IMR-90 (cell line): ENCODE measurements at regions not wholly inside any gene's neighbourhood (a gene's known extent, or its start where the extent isn't known, plus 50 kb on each side); places are given as distances from the start of the nearest gene placed in this dataset.

ENCODE experiments used
- ATAC-seq: fragments of 200-7000 bp; cut with Tn5 transposase; 2 replicates; pipeline ENCODE4 v1.9.1; 2020; ENCODE audit warnings: low read depth, mild to moderate bottlenecking, moderate library complexity
- BruUV-seq: library from RNA; stranded (reverse); fragments of 400-500 nt; replicated peaks from 2 replicates; lab custom pipeline; 2021; lab: Mats Ljungman, UMichigan
- CTCF ChIA-PET: fragments of 300-600 bp; formaldehyde crosslinking; extraction: SDS; loops from one replicate; lab custom pipeline; 2021; ENCODE audit warnings: antibody characterized with exemption; lab: Yijun Ruan, JAX
- POLR2A ChIA-PET: fragments of 300-600 bp; sonication (Branson Sonifier 250); formaldehyde crosslinking; loops from one replicate; lab custom pipeline; 2022; ENCODE audit warnings: antibody characterized with exemption; ENCODE audit not compliant: unreplicated experiment; lab: Charles Lee
- DNase-seq: peaks from one replicate; pipeline ENCODE4 v3.0.0; 2013
- H2AFZ ChIP-seq: replicated peaks from 2 replicates; pipeline ENCODE3; 2013; ENCODE audit warnings: low read length, mild to moderate bottlenecking; ENCODE audit not compliant: poor library complexity
- H2AK5ac ChIP-seq: 2 replicates; pipeline ENCODE4 v1.6.1; 2013; ENCODE audit warnings: low read depth, low read length, inconsistent platforms
- H2AK9ac ChIP-seq: replicated peaks from 2 replicates; pipeline ENCODE3; 2013; ENCODE audit warnings: mild to moderate bottlenecking, low read depth, low read length, moderate library complexity; ENCODE audit not compliant: poor library complexity
- H2BK120ac ChIP-seq: 2 replicates; pipeline ENCODE4 v1.6.1; 2013; ENCODE audit warnings: low read depth, low read length, inconsistent platforms
- H2BK15ac ChIP-seq: 3 replicates; pipeline ENCODE4 v1.6.1; 2013; ENCODE audit warnings: low read depth, low read length, inconsistent platforms
- H2BK20ac ChIP-seq: 2 replicates; pipeline ENCODE4 v1.6.1; 2013; ENCODE audit warnings: low read depth, mild to moderate bottlenecking, inconsistent platforms, low read length, moderate library complexity
- H2BK5ac ChIP-seq: 2 replicates; pipeline ENCODE4 v1.6.1; 2013; ENCODE audit warnings: mild to moderate bottlenecking, low read depth, low read length, inconsistent platforms; ENCODE audit not compliant: poor library complexity, severe bottlenecking
- H3K14ac ChIP-seq: replicated peaks from 2 replicates; pipeline ENCODE4 v1.6.1; 2013; ENCODE audit warnings: low read depth, low read length, inconsistent platforms
- H3K18ac ChIP-seq: 2 replicates; pipeline ENCODE4 v1.6.1; 2013; ENCODE audit warnings: low read depth, low read length, control low read depth
- H3K23ac ChIP-seq: 2 replicates; pipeline ENCODE4 v1.6.1; 2013; ENCODE audit warnings: low read depth, low read length, inconsistent platforms
- H3K27ac ChIP-seq: 2 replicates; pipeline ENCODE4 v1.5.1; 2013; ENCODE audit warnings: mild to moderate bottlenecking, control low read depth, low read length; ENCODE audit not compliant: insufficient read depth
- H3K27me3 ChIP-seq: 2 replicates; pipeline ENCODE4 v1.6.1; 2013; ENCODE audit warnings: low read length; ENCODE audit not compliant: control insufficient read depth, insufficient read depth
- H3K36me3 ChIP-seq: 2 replicates; pipeline ENCODE4 v1.6.1; 2013; ENCODE audit warnings: low read length, mixed read lengths; ENCODE audit not compliant: control insufficient read depth, insufficient read depth
- H3K4ac ChIP-seq: 2 replicates; pipeline ENCODE4 v1.6.1; 2013; ENCODE audit warnings: low read depth, low read length, inconsistent platforms
- H3K4me1 ChIP-seq: 2 replicates; pipeline ENCODE4 v1.6.1; 2013; ENCODE audit warnings: low read length, mixed read lengths; ENCODE audit not compliant: control insufficient read depth, insufficient read depth
- H3K4me2 ChIP-seq: 2 replicates; pipeline ENCODE4 v1.6.1; 2013; ENCODE audit warnings: low read depth, mild to moderate bottlenecking, control low read depth, low read length, moderate library complexity
- H3K4me3 ChIP-seq: 2 replicates; pipeline ENCODE4 v1.5.1; 2013; ENCODE audit warnings: low read depth, mild to moderate bottlenecking, control low read depth, low read length, moderate library complexity; ENCODE audit not compliant: insufficient read depth
- H3K56ac ChIP-seq: 2 replicates; pipeline ENCODE4 v1.6.1; 2013; ENCODE audit warnings: low read length, inconsistent platforms; ENCODE audit not compliant: insufficient read depth; ENCODE audit errors: extremely low read depth
- H3K79me1 ChIP-seq, 2 experiments: 2 replicates each; pipeline ENCODE4 v1.6.1; 2013; ENCODE audit warnings: low read length in 2 of 2, inconsistent platforms in 1 of 2, low read depth in 1 of 2
- H3K9ac ChIP-seq: 2 replicates; pipeline ENCODE4 v1.6.1; 2013; ENCODE audit warnings: low read depth, low read length, control low read depth
- H3K9me1 ChIP-seq: 2 replicates; pipeline ENCODE4 v1.6.1; 2013; ENCODE audit warnings: low read length, inconsistent platforms; ENCODE audit not compliant: insufficient read depth
- H3K9me3 ChIP-seq: 2 replicates; pipeline ENCODE4 v1.6.1; 2013; ENCODE audit warnings: low read length; ENCODE audit not compliant: control insufficient read depth, insufficient read depth
- H4K20me1 ChIP-seq: 2 replicates; pipeline ENCODE4 v1.6.1; 2013; ENCODE audit warnings: low read length, inconsistent platforms; ENCODE audit not compliant: insufficient read depth
- H4K5ac ChIP-seq: 2 replicates; pipeline ENCODE4 v1.6.1; 2013; ENCODE audit warnings: mild to moderate bottlenecking, low read depth, low read length, control low read depth
- H4K8ac ChIP-seq, 2 experiments: 2 replicates each; pipeline ENCODE4 v1.6.1; 2013; ENCODE audit warnings: low read depth in 2 of 2, low read length in 2 of 2, control low read depth in 1 of 2, inconsistent platforms in 1 of 2
- H4K91ac ChIP-seq: 2 replicates; pipeline ENCODE4 v1.6.1; 2013; ENCODE audit warnings: low read depth, low read length, inconsistent platforms; ENCODE audit not compliant: insufficient read depth
- CTCF ChIP-seq: conservative IDR thresholded peaks from 2 replicates; pipeline ENCODE4 v1.5.1; 2012; ENCODE audit warnings: mild to moderate bottlenecking, low read depth, low read length, improper control_type of control experiment
- MAFK ChIP-seq: IDR thresholded peaks from 2 replicates; pipeline ENCODE4 v1.6.1; 2012; ENCODE audit warnings: low read depth, low read length, improper control_type of control experiment
- RCOR1 ChIP-seq: IDR thresholded peaks from 2 replicates; pipeline ENCODE4 v1.6.1; 2012; ENCODE audit warnings: mild to moderate bottlenecking, low read length, improper control_type of control experiment; ENCODE audit not compliant: insufficient replicate concordance
- SMC3 ChIP-seq: fragments of 150-350 bp; IDR thresholded peaks from 2 replicates; pipeline ENCODE4 v1.6.1; 2016; ENCODE audit warnings: low read depth, mild to moderate bottlenecking, antibody characterized with exemption, low read length, moderate library complexity
- WGBS, 2 experiments: methylation state at CpG; one replicate each; pipeline versions ENCODE4 v1.1.5 to v1.1.7; 2013; ENCODE audit warnings: missing lambda C conversion rate in 2 of 2; ENCODE audit not compliant: insufficient read length in 1 of 2; ENCODE audit errors: extremely low coverage in 2 of 2; 5-methylcytosine and 5-hydroxymethylcytosine counted together
- dilution Hi-C: fragments of 300-500 bp; cut with HindIII; formaldehyde crosslinking; loops from one replicate; pipeline ENCODE4 v1.14.3; 2018; ENCODE audit warnings: low sequenced_read_pairs; ENCODE audit not compliant: unreplicated experiment
- in situ Hi-C: fragments of 300-500 bp; cut with MboI; formaldehyde crosslinking; loops from 3 replicates; pipeline ENCODE4 v1.14.3; 2019; ENCODE audit warnings: low sequenced_read_pairs, inconsistent platforms, mixed read lengths
- intact Hi-C: fragments of 100-400 bp; cut with micrococcal nuclease; formaldehyde crosslinking; loops from 2 replicates; pipeline ENCODE4 v1.10.0; 2022

- CTCF ChIA-PET, result no interaction called here
- Histone ChIP-seq H3K4me2 (no peak overlapping the region), H3K9me3 (peaks cover 12% of the 10 kb centered on the region), H3K27me3 (no peaks in the 10 kb centered on the region), H3K4me1 (no peaks in the 10 kb centered on the region), H2AK5ac (no peak overlapping the region), H2BK120ac (no peak overlapping the region), H4K91ac (no peak overlapping the region), H3K4ac (no peak overlapping the region), H3K4me3 (no peak overlapping the region), H3K56ac (no peak overlapping the region), H2BK5ac (no peak overlapping the region), H3K18ac (no peak overlapping the region), H2AK9ac (no peak overlapping the region), H3K23ac (no peak overlapping the region), H3K9ac (no peak overlapping the region), H4K5ac (no peak overlapping the region), H3K9me1 (no peaks in the 10 kb centered on the region), H2AFZ (no peak overlapping the region), H4K20me1 (no peaks in the 10 kb centered on the region), H3K27ac (no peak overlapping the region), H3K36me3 (no peaks in the 10 kb centered on the region), H3K79me1 (no peaks in the 10 kb centered on the region), H2BK15ac (no peak overlapping the region), H2BK20ac (no peak overlapping the region), H4K8ac (no peak overlapping the region), H3K14ac (no peak overlapping the region)
- no TSS peak for BruUV-seq
- TF ChIP-seq RCOR1, result no peak
- no peak for TF ChIP-seq SMC3
- TF ChIP-seq MAFK, result no peak
- TF ChIP-seq CTCF, result no peak
- dilution Hi-C loops (no loop called here), intact Hi-C loops (no loop called here), in situ Hi-C loops (no loop called here)
- WGBS, 2 experiments, result no CpG with 5 or more reads among the region's 2 CpGs
- POLR2A ChIA-PET, result no interaction called here
- ATAC-seq, result no peak
- no peak for DNase-seq
Measured at GRCh38 chr18:52183107-52183506, 156.9 kb upstream of the DCC start.
